HEK293T (cell line): ENCODE measurements at regions not wholly inside any gene's neighbourhood (a gene's known extent, or its start where the extent isn't known, plus 50 kb on each side); places are given as distances from the start of the nearest gene placed in this dataset.

Experiments
- ARNT ChIP-seq: fragments of 450-650 bp; IDR thresholded peaks from 2 replicates; pipeline ENCODE4 v1.6.1; 2017; ENCODE audit warnings: mild to moderate bottlenecking
- CTBP1 ChIP-seq: fragments of 450-650 bp; IDR thresholded peaks from 2 replicates; pipeline ENCODE4 v1.6.1; 2016; ENCODE audit warnings: borderline replicate concordance
- FOXM1 ChIP-seq: fragments of 450-650 bp; IDR thresholded peaks from 2 replicates; pipeline ENCODE4 v1.6.1; 2017; ENCODE audit warnings: mild to moderate bottlenecking, borderline replicate concordance
- HDGF ChIP-seq: fragments of 450-650 bp; IDR thresholded peaks from 2 replicates; pipeline ENCODE4 v1.6.1; 2017; ENCODE audit warnings: antibody characterized with exemption, borderline replicate concordance
- NFRKB ChIP-seq: fragments of 450-650 bp; IDR thresholded peaks from 2 replicates; pipeline ENCODE4 v1.6.1; 2016; ENCODE audit warnings: mild to moderate bottlenecking, moderate library complexity
- SP1 ChIP-seq: fragments of 450-650 bp; IDR thresholded peaks from 2 replicates; pipeline ENCODE4 v1.6.1; 2017
- TARDBP ChIP-seq: fragments of 450-650 bp; IDR thresholded peaks from 2 replicates; pipeline ENCODE4 v1.6.1; 2016
- ZNF384 ChIP-seq: fragments of 450-650 bp; IDR thresholded peaks from 2 replicates; pipeline ENCODE4 v1.6.1; 2016

DNA sequence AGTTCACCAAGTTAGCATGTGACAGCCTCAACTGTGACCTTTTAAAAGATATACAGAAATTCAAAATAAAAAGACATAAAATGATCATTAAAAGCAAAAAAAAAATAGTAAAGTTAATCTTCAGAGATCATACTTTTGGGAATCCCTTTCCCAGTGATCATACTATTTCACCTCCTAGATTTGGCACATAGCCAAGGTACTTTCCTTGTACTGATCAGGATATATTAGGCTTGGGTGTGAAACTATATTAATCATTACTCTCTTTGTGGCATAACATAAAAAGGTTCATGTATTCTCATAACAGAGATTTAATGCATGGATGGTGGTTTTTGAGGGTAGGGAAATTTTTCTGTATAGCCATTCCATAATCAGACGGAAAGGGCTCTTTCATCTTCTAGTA, 109.6 kb upstream of the ZWINT start:
- TF ChIP-seq CTBP1 (no peak), SP1 (no peak), HDGF (no peak), ZNF384 (no peak), ARNT (no peak), NFRKB (no peak), FOXM1 (no peak), TARDBP (no peak)
